CD4-positive, alpha-beta T cell treated with Interleukin-21 for 1 hour (primary cell): ENCODE measurements at regions not wholly inside any gene's neighbourhood (a gene's known extent, or its start where the extent isn't known, plus 50 kb on each side); places are given as distances from the start of the nearest gene placed in this dataset.
"Not testable (repeated sequence)": the region's sequence is repeated elsewhere in the genome, so short reads cannot be mapped to it uniquely, and the experiment has no call there.

ENCODE experiments used
- DNase-seq: peaks from one replicate; pipeline ENCODE4 v3.0.0-alpha.2; 2020

DNA sequence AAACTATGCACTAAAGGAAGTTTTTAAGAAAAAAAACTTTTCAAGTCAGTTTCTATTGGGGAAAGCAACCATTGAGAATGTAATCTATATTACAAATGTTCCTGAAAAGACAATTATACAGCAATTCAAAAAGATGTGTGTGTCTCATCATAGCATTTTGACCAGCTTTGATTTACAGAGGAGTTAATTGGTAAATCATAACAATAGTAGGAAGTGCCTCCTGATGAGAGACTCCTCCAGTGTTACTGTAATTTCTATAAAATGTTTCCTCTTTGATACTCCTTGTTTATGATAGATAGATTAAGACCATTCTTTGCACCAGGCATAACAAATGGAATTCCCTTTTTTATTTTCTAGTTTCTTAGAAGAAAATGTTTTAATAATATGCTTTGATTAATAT is 249.9 kb downstream of the CALCRL start:
- DNase-seq, result no peak

DNA sequence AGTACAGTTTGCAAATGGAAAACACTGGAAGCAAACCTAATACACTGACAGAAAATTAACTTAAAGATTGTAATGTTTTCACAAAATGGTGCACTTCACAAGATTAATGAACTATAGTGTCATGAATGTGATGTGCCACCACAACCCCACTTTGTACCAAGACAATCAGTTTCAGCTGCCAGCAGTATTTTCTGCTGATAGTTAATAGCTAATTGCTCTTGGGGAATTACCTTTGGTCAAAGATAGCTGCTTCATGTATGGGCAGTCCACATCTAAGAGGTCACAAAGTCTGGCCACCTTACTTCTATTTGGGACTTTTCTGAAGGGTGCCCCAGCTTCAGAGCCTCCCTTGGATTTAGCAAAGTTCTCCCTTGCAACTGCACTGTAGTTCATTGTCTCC is 254.0 kb downstream of the CALCRL start:
- no peak for DNase-seq

DNA sequence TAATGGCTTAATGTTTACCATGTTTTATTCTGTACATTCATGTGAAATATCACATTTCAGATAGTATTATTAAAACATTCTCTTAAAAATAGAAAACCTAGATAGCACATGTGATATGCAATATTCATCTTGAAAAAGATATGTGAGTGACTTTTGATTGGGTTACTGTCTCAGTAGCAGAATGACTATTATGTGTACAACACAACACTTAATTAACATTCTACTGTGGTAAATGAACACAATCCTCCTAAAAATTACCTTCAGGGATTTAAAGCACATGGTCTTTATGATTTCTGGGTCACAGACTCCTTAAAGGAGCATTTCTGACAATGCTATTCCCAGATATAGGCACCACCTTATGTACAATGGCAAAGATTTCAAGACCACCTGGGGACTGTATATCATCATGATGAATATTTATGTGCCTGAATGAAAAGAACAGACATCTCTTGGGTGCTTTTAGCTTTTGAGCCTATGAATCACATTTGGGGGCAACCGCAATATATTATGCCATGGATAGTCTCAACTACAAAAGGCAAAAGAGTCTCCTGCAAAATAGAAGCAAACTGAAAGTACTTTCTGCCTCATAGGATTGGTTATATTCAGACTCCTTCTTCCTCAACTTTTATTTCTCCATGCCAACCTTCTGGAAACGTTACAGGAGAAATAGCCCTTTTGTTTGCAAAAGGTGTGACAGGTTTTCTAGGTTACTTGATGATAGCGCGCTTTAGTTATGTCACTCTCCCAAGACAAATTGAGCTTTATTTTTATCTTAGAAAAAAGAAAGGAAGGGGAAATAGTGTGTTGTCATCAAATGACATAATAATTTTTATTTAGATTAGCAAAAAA is 259.0 kb downstream of the CALCRL start:
- DNase-seq, result no peak

DNA sequence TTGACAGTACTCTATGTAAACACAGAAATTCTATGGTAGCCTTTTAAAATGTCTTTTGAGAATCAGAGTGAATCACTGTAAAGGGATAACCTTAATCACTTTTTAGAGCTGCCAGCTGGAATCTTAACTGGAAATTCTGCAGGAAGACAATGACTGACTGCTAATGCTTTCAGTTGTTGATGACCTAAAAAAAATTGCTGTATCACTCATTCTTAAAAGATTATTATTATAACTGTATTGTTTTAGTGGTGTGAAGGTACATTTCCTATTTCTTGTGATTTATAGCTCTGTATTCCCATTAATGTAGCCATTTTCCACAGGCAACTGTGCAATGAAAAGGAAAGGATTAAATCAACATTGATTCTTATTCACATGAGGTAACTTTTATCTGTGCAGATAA is 260.5 kb downstream of the CALCRL start:
- no peak for DNase-seq

DNA sequence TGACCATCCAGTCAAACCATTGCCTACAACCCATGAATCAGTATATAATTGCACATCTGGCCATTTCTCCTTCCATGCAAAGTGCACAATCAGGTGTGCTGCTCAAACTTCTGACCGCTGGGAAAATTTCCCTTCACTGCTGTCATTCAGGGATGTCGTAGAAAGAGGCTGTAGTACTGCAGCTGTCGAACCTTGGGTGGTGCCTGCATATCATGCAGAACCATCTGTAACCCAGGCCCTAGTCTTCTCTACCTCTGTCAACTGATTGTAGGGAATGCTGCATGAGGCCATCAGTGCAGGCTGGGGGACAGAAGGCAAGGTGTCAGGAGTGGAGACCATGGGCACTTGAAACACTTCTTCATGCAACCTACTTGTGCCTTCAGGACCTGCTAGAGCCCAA is 267.5 kb downstream of the CALCRL start:
- no peak for DNase-seq

DNA sequence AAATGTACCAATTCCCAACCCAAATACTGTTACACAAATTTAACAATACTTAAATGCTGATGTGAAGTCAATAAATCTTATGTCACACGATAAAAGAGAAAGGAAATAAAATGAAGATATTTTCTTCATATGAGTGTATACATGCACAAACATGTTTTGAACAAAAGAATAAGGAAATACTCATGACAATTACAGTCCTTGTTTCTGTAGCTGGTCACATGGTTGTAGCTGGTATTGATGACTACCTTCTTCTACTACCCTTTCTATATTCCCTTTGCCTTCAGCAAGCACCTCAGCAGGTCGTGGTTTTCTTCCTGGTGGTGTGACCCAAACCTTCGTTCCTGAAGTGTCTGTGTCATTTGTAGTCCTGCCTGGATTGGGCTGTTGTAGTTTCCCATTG is 269.2 kb downstream of the CALCRL start:
- not testable (repeated sequence) for DNase-seq

DNA sequence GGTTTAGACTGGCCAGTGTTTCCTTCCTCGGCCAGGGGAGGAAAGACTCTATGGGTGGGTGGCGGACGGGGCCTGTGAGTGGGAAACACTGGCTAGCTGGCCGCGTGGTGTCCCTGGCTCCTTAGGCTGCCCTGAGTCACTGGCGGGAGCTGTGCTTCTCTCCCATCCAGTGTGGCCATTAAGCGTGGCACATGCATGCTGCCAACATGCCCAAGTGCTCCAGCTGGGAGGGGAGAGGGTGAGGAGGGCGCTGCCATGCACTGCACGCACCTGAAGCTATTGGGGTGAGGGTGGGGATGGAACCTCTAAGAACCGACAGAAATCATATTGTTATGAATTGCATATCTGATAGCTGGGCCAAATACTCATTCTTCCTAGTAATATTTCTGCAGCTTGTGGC is 270.8 kb downstream of the CALCRL start:
- no peak for DNase-seq

DNA sequence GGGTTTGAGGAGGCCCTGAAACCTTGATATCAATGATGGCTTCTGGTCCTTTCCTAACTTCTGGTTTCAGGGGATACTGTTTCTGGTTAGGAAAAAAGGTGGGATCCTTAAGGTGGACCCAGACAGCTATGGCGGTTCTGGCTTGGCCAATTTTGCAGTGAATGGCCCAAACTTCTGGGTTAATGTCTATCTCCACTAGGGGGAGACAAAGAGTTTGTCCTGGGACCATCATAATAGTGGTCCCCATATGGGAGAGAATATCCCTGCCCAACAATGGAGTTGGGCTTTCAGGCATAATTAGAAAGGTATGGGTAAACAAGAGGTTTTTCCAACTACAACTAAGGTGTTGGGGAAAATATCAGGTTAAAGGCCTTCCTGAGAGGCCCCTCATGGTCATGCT is 273.5 kb downstream of the CALCRL start:
- no peak for DNase-seq

DNA sequence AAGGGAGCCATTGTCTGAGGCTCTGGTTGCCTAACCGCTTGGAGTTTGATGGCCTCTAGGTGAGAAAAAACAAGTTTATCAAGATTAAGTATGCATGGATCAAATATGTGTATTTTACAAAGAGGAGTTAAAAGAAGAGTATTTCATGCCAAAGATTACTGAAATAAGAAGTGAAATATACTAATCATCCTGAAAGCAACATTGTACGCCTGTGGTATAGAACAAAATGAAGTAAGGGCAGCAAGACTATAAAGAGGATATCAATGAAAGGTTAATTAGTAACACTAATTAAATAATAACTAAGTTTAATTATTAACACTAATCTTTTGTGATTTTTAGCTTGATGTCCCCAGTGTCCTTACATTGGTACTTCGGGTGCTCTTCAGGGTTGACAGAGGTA is 276.7 kb downstream of the CALCRL start:
- DNase-seq, result no peak

DNA sequence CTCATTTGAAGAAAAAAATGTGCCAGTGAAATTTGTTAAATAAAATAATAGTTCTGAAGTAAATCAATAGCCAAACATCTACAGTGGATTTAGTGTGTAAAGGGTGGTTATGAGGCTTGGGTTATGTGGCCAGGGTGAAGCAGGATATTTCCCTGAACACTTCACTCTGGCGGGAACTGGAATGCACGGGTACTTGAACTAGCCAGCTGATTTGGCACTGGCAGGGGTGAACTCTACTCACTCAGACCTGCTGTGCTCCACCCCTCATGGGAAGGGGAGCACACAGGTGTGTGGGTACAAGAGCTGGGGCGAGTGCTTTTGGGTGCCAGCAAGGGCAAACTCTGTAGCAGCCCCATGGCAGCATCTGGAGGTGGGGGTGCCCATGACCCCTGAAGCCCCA is 278.2 kb downstream of the CALCRL start:
- DNase-seq, result no peak

DNA sequence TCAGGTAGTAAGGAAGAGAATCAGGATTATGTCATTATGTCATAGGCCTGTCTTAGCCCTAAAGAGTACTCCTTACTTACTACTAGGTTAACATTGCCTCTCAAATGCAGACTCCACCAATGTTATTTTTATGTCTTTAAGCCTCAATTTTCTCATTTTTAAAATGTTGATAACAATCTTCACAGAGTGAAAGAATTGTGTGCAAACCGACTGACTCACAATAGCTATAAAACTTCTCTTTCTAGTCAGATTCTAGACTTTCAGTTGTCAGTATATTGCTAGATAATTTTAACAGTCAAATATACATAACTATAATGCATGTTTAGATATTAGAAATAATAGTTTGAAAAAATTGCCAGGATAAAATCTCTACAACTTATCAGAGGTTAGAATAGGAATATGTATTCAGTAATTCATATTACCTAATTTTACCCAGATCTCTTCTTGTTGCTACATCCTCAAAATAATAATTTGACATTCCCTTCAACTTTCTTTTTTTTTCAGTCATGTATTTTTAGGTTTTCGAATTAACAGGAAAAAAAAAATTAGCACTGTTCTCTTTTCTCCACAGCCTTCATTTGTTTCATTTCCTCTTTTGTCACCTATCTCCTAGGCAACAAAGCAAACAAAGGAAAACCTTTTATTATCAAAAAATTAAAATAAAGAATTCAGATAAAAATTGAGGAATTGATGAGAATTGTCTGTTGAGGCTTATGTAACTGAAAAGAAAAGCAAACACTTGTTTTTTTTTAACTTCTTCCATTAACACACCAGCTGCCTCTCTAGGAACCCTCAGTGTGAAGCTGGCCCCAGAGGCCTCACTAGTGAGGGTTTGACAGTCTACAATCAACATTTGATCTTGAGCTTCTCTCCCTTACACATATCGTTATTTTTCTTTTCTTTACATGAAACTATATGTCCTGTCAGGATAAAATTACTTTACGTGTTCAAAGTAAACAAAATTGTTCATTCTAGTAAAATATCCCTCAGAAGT is 279.0 kb downstream of the CALCRL start:
- peak; percentile 9 for DNase-seq

DNA sequence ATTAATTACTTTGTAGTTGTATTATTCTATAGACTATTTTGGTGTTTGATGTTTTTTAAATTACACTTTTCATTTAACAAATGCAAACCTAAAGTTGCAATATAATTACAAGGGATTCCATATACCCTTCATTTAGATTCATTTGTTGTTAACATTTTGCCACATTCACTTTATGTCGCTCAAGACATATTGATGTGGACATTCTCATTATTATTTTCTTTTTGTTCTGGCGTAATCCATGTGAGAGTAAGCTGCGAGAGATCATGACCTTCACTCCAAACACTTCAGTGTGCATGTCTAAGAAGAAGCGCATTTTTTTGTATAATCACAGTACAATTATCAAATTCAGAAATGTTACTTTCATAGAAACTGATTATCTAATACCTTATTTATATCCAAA is 280.6 kb downstream of the CALCRL start:
- DNase-seq, result no peak

DNA sequence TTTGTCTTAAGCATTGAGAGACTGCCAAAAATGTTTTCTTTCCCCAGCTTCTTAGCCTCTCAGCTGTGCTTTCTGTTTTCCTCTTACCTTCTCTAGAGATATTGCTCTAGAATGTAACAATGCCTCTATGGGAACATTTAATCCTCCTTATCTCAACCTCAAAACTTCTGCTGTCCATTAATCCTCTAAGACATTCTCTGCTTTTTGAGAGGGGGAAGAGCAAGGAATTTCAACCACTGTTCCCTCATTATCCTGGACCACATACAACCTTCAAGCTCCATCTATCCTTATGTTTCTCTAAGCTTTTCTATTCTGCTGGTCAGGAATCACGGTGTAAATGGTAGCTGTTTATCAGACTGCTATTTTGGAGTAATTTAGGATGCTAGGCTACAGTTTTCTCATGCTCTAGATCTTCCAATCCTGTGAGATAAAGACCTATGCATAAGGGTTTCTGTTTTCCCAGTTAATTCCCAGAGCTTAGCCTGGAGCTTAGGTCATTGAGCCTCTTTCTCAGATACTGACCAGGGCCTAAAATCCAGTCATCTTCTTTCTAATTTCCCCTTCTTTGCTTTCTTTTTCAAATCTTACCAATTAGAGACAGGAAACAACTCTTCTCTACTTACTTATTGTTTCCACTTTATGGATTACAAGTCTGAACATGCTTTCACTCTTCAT is 282.0 kb downstream of the CALCRL start:
- DNase-seq, result no peak

DNA sequence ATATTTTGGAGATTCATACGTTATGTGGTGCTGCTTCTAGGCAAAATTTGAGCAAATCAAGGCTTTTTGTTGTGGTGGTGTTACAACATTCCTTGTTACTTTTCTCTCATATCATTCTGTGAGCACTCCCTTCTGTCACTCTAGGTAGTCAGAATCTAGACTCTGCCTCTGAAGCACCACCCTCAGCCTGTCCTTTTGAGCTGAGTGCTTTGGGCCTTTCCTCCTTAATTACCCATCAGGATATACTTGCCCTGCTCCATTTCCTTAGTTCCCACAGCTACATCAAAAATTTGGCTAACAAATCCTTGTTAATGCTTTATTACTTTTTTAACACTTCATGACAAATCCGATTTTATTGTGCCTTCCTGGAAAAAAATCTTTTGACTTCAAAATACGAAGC is 289.6 kb downstream of the CALCRL start:
- no peak for DNase-seq

DNA sequence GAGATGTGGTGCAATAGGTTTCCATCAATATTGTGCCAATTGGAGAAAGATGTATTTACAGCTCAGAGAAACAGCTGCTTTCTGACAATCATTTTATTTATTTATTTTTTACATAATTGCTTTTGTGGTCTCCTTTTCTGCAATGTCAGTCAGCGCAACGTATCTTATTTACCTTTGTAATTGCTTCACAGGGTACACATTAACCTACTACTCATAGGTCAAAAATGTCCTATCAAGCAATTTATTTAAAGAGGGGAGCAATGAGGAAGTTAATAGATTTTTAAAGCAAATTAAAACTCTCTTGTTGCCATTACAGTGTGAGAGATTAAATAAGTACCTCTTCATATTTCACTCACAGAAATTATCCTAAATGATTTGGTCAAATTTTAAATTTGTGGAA is 291.0 kb downstream of the CALCRL start:
- DNase-seq, result no peak

DNA sequence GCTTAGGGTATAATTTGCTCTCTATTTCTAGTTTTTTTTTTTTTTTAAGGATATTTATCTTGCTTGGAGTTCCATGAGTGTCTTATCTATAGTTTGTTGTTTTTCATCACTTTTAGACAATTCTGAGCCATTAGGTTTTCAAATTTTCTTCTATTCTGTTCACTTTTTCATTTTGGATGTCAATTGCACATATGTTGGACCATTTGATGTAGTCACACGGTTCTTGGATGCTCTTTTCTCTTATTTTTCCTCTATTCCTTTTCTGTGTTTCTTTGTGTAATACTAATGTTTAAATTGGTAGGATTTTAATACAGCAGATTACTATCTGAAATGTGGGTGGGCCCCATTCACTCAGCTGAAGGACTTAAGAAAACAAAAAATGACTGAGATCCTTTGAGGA is 292.6 kb downstream of the CALCRL start:
- DNase-seq, result no peak

DNA sequence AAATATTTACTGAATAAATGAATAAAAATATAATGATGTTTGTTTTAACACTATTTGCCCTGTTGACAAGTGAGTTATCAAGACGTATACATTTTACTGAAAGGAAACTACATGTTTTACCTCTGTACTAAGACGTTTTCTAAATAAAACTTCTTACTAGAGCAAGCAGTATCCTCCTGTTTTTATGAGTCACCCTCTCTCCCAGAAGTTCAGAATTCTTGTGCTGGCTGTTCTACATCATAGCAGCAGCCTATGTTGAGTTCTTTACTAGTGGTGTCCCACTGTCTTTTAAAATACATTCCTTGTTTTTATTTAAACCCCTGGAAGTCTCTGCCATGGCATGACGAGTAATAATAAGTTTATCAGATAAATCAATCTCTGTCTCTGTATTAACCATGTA is 297.4 kb downstream of the CALCRL start:
- DNase-seq, result no peak

DNA sequence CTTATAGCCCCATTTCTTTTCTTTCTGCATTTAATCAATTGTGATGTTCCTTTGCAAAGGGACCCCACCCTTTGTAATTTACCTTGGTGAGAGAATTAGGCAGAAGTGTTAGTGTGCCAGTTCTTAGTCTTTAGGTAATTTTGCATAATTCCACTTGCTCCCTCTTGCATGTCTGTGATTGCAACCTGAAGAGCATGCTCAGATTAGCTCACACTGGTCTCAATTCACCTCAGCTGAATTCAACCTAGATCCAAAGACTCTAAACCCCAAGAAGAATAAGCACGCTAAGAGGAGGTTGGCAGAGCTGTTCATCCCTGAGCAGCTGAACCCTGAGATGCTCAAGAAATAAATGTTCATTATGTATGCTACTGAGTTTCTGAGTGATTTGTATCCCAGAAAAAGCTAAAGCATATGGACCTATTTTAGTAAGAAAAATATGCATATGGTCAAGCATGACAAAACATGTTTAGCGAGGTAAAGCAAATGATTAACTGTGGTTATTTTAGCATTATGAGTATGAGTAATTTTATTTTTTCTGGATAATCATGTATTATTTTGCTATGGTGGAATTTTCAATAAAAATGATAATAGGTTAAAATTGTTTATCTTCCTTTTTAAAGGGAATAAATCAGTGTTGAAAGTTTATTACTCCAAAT is 299.2 kb upstream of the ZSWIM2 start:
- DNase-seq, result no peak

DNA sequence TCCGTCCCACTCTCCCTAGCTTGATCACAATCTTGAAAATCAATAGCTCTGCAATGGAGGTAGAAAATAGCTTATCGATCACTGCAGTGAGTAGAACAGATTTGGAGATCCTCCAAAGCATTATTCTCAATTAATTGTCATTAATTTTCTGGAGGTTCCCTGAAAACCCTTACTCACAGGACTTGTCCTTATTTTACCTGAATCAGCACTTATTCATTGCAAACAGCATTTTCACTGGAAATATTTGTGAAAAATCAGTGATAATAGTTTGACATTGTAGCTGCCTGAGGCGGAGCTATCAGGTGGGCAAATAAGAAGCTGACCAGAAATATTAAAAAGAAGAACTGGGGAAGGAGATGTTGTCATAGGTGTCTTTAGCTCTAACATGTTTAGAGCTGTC is 294.6 kb upstream of the ZSWIM2 start:
- DNase-seq, result no peak

DNA sequence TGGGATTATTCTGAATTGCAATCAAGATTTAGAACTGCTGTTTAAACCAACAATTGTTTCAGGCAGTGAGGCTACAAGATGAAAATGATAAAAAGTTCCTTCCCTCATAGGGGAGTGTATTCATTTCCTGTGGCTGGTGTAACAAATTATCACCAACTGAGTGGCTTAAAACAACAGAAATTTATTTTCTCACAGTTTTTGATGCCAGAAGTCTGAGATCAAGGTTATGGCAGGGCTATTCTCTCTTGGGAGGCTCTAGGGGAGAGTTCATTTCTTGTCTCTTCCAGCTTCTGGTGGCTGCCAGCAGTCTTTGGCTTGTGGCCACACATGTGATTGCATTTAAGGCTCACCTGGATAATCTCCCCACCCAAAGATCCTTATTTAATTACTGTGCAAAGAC is 290.5 kb upstream of the ZSWIM2 start:
- DNase-seq, result no peak

DNA sequence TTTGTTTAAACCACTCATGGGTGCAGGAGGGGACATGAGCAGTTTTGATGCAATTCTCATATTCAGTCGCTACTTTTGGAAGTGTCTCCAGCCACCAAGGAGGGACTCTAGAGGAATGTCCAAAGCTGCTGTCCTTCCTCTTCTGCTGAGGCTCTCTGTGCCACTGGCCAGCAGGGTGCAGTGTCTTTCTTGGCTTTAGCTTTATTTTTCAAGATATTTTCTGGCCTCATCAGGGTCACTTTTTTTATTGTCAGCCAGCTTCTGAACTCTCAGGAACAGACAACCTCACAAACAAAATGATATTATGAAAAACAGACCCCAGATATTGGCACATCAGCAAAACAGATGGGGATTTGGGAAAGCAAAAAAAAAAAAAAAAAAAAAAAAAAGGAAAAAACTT is 289.3 kb upstream of the ZSWIM2 start:
- no peak for DNase-seq

DNA sequence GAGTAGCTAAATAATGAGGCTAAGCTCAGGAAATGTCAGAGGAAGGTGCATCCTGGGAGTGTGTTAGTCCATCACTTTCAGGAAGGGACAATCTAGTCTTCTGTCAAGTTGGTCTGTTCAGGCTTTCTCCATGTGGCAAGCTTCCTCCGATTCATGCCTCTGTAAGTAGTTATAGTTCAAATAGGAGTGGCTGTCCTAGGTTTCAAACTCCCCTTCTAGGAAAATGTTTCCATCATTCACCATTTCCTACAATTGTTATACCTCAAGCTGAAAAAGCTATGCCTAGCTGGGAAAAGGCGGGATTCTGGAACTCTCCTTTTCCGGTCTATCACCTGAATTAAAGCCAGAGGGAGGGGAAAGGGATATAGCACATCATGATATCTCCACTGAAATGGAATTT is 287.7 kb upstream of the ZSWIM2 start:
- DNase-seq, result no peak

DNA sequence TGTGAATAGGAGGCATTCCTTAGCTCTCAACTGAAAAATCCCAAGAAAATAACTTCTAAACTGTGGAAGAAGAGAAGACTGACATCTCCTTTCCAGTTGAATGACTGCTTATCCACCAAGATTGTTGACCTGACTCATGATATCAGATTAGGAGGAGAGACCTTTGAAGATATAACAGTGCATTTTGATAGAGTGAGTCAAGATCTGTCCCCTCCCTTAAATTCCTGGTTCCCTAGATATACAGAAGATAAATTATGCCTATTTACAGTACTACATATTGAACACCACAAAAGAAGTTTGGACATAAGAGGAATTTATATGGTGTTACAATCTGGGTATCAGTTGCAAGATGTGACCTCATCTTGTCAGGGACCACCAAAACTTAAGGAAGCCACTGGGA is 285.3 kb upstream of the ZSWIM2 start:
- no peak for DNase-seq
